Stimulated activated CD8-positive, alpha-beta memory T cell treated with anti-CD3 and anti-CD28 coated beads, Interleukin-12 subunit alpha, Interleukin-12 subunit beta, amount 100 ng/mL, for 24 hours (primary cell): ENCODE measurements at regions not wholly inside any gene's neighbourhood (a gene's known extent, or its start where the extent isn't known, plus 50 kb on each side); places are given as distances from the start of the nearest gene placed in this dataset.
"Not testable (repeated sequence)": the region's sequence is repeated elsewhere in the genome, so short reads cannot be mapped to it uniquely, and the experiment has no call there.

Source experiments
- DNase-seq: peaks from one replicate; pipeline ENCODE4 v3.0.0-alpha.2; 2020; ENCODE audit errors: extremely low read depth

- no peak for DNase-seq
These were observed 129.0 kb upstream of the RREB1 start for GRCh38 chr6:6978731-6979130.

GRCh38 chr6:6980999-6981597 is 126.7 kb upstream of the RREB1 start:
- no peak for DNase-seq

GRCh38 chr6:6981681-6982322 is 126.0 kb upstream of the RREB1 start:
- DNase-seq: no peak

- no peak for DNase-seq
These were observed 125.1 kb upstream of the RREB1 start for GRCh38 chr6:6982663-6983062.

- no peak for DNase-seq
These were observed 123.0 kb upstream of the RREB1 start for GRCh38 chr6:6984585-6985366.

- DNase-seq: no peak
These were observed 121.4 kb upstream of the RREB1 start for GRCh38 chr6:6986344-6986743.

DNA sequence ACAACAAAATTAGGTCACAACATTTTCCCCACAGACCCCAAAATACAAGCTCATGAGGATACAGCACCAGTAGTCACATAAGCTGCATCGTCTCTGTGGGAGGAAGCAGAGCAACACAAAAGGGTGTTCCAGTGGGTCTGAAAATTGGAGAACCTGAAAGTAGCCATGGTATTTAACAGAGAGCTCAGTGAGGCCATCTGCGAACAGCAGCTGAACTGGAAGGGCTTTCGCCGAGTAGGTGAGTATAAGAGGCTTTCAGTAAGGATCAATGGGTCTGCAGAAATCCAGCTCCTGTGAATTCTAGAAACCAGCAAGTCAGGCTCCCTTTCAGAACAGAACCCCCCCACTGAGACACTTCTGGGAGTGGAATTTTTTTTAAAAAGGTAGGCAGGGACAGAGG is 120.0 kb upstream of the RREB1 start:
- DNase-seq: no peak

DNA sequence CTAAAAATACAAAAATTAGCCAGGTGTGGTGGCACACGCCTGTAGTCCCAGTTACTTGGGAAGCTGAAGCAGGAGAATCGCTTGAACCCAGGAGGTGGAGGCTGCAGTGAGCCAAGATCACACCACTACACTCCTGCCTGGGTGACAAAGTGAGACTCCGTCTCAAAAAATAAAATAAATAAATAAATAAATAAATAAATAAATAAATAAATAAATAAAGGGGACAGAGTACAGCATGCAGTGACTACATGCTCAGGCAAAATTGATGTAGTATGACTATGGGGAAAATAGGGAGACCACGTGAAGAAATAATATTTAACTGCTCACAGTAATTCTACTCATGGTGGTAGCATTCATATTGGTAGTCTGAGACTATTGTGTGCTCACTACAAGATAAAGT is 117.7 kb upstream of the RREB1 start:
- DNase-seq: not testable (repeated sequence)

DNA sequence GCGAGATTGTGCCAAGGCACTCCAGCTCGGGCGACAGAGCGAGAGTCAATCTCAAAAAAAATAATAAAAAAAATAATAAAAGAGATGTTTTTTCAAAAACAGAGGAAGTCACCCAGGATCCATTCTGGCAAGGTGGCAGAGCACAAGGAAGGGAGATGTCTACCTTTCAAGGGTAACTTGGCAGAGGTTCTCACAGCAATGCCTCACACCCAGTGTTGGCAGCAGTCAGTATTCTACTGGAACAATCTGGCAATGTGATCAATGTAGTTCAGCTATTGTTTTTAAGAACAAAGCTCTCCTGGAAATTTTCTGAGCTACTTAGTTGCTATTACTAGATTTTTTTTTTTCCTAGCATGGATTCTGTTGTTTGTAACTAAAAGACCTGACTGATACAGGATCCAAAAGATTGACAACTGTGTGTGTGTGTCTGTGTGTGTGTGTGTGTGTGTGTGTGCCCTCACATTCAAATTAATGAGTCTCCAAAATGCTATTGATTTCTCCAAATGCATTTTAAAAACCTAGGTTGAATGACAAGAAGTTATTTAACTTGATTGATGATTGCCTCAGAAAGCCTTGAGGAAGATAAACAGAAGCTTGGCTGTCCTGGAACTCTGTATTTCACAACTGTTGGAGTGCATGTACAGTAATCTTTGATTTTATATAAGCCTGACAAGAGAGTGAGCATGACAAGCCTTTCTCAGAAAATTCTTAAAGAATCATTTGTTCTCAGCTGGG is 114.1 kb upstream of the RREB1 start:
- no peak for DNase-seq

- DNase-seq: no peak
These were observed 113.0 kb upstream of the RREB1 start for GRCh38 chr6:6994796-6995195.

GRCh38 chr6:6995328-6995727 is 112.4 kb upstream of the RREB1 start:
- DNase-seq: no peak

DNA sequence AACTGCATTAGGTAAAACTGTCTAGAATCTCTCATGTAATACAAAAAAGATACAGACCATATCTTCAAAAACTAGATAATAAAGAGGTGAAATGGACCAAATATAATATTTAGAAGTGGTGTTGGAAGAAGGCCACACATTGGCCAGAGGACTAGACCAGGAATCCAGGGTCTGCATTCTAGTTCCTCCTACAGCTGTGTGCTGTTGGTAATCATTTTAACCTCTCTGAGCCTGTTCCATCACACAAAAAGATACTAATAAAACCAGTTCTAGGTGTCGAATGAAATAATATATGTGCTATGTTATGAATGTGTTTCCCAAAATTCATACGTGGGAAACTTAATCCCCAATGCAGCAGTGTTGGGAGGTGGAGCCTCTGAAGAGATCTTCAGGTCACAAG is 111.6 kb upstream of the RREB1 start:
- no peak for DNase-seq

GRCh38 chr6:6997263-6998193 is 110.2 kb upstream of the RREB1 start:
- DNase-seq: no peak

DNA sequence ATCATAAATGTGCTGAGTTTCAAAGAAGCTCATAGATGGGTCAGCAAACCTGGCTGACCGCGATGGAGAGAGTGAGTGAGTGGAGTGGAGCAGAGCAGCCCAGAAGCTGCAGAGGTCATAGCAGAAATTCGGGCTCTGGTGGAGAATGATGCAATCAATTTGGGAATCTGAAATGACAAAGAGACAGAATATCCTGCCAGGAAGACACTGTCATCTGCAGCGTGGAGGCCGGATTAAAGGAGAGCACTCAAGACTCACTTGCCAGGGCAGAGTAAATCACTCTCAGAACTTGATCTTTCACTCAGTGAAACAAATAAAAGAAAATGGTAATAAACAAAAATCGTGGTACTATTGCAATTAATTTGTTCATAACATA is 109.6 kb upstream of the RREB1 start:
- no peak for DNase-seq

DNA sequence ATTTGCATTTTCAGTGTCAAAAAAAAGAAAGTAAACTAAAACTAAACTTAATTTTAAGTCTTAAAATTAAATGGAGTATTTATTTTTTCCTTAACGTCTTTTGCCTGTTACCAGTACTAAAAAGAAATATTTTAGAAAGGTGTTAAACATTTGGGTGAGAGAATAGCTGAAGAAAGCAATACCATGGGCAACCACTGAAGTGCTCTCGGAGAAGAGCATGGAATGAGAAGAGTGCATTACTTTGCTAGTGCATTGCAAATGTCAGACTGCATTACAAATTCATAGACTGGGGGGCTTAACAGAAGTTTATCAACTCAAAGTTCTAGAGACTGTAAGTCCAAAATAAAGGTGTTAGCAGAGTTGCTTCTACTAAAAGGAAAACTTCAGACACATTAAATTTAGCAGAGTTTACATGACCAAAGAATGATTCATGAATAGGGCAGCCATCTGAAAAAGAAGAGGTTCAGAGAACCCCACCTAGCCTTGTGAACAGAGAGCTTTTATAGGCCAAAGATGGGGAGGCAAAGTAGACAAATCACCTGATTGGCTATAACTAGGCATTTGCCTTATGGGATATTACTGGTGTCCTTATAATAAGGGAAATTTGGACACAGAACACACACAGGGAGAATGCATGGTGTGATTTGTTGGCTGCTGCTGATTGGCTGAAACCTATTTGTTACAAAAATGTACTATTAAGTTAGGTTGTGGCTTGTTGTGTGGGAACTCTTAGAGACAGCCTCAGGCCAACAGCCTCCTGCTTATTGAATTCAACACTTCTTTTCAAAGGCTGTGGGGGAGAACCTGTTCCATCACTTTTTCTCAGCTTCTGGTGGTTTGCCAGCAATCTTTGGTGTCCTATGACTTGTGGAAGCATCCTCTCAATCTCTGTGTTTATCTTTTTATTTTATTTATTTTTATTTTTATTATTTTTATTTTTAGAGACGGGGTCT is 106.7 kb upstream of the RREB1 start:
- DNase-seq: no peak

DNA sequence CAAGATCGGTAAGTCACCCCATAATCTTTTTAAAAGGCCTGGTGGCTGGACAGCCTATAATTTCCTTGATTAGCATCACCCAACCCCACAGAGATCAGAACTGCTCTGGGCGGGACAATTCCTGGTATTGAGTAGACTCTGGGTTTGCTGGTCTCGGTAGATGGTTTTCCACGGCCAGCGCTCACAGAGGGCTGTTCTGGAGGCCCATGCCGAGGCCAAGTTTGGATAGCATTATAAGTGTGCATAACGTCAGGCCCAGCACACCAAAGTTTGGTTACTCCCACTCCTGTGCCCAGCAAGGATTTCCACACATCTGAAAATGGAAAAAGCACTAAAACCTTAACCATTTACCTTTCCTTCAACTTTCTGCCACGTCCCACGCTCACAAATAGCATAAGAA is 104.7 kb upstream of the RREB1 start:
- DNase-seq: no peak

GRCh38 chr6:7004581-7005297 is 103.0 kb upstream of the RREB1 start:
- DNase-seq: no peak

GRCh38 chr6:7006515-7007191 is 101.1 kb upstream of the RREB1 start:
- no peak for DNase-seq

GRCh38 chr6:7008451-7008988 is 99.2 kb upstream of the RREB1 start:
- DNase-seq: no peak
